HCT116 (cell line): ENCODE measurements at regions not wholly inside any gene's neighbourhood (a gene's known extent, or its start where the extent isn't known, plus 50 kb on each side); places are given as distances from the start of the nearest gene placed in this dataset.

Source experiments
- ATAC-seq: fragments of 200-7000 bp; cut with Tn5 transposase; 2 replicates; pipeline ENCODE4 v1.9.1; 2020; ENCODE audit warnings: mild to moderate bottlenecking, moderate library complexity
- BruUV-seq: library from RNA; stranded (reverse); fragments of 400-500 nt; replicated peaks from 2 replicates; lab custom pipeline; 2021; lab: Mats Ljungman, UMichigan
- CTCF ChIA-PET: fragments of 300-600 bp; sonication (Branson Sonifier 250); formaldehyde crosslinking; loops from one replicate; lab custom pipeline; 2021; ENCODE audit warnings: antibody characterized with exemption; lab: Charles Lee
- POLR2A ChIA-PET: fragments of 300-600, 350-600 bp; sonication (Branson Sonifier 250); formaldehyde crosslinking; loops from one replicate; lab custom pipeline; 2021; ENCODE audit warnings: antibody characterized with exemption; lab: Charles Lee
- RAD21 ChIA-PET, 2 experiments: fragments of 300-600 bp; sonication (Branson Sonifier 250); formaldehyde crosslinking; loops; one replicate each; lab custom pipeline; 2023; ENCODE audit warnings: low total read pairs in 2 of 2; ENCODE audit not compliant: uncharacterized antibody in 2 of 2, unreplicated experiment in 2 of 2, low non-redundant PET in 1 of 2; lab: Charles Lee
- DNase-seq: peaks from one replicate; pipeline ENCODE4 v3.0.0-alpha.2; 2010; ENCODE audit warnings: low read depth, low spot score
- H2AFZ ChIP-seq: fragments of 200-600 bp; shearing (Covaris generic), sonication (generic); 2 replicates; pipeline ENCODE4 v1.6.1; 2017; ENCODE audit warnings: low read depth, mixed run types, mixed read lengths, antibody characterized with exemption, low read length; ENCODE audit not compliant: poor library complexity, severe bottlenecking
- H3K27ac ChIP-seq: 2 replicates; pipeline ENCODE4 v1.5.1; 2012; ENCODE audit warnings: low read depth, low read length
- H3K27me3 ChIP-seq: fragments of 200-600 bp; sonication (generic); 2 replicates; pipeline ENCODE4 v1.6.1; 2016; ENCODE audit warnings: mixed run types, low read length, mixed read lengths; ENCODE audit not compliant: insufficient read depth
- H3K36me3 ChIP-seq, 2 experiments: fragments of 200-500 bp in 1 of 2; fragments of 200-600 bp in 1 of 2; sonication (Bioruptor generic) in 1 of 2; sonication (generic) in 1 of 2; 2 replicates each; pipeline versions ENCODE4 v1.5.1 to v1.6.1; 2014 to 2016; ENCODE audit warnings: low read length in 2 of 2, inconsistent platforms in 1 of 2, mixed read lengths in 1 of 2, mixed run types in 1 of 2; ENCODE audit not compliant: insufficient read depth in 2 of 2, control insufficient read depth in 1 of 2
- H3K4me1 ChIP-seq, 2 experiments: fragments of 200-600 bp in 1 of 2; sonication (generic) in 1 of 2; 2 replicates each; pipeline versions ENCODE4 v1.5.1 to v1.6.1; 2012 to 2017; ENCODE audit warnings: low read length in 2 of 2, inconsistent platforms in 1 of 2, mild to moderate bottlenecking in 1 of 2, mixed read lengths in 1 of 2, mixed run types in 1 of 2, moderate library complexity in 1 of 2; ENCODE audit not compliant: insufficient read depth in 2 of 2, control insufficient read depth in 1 of 2
- H3K4me2 ChIP-seq: fragments of 200-600 bp; sonication (generic); 2 replicates; pipeline ENCODE4 v1.6.1; 2017; ENCODE audit warnings: mixed run types, low read length, mixed read lengths
- H3K4me3 ChIP-seq, 2 experiments: fragments of 200-600 bp in 1 of 2; sonication (generic) in 1 of 2; replicated peaks in 1 of 2; 2 replicates each; pipeline ENCODE4 v1.5.1; 2011 to 2016; ENCODE audit warnings: low read length in 2 of 2, control low read depth in 1 of 2, low read depth in 1 of 2, mild to moderate bottlenecking in 1 of 2, mixed read lengths in 1 of 2, mixed run types in 1 of 2
- H3K79me2 ChIP-seq: fragments of 200-600 bp; sonication (generic); 2 replicates; pipeline ENCODE4 v1.6.1; 2017; ENCODE audit warnings: mild to moderate bottlenecking, mixed run types, low read length, moderate library complexity, mixed read lengths; ENCODE audit not compliant: insufficient read depth
- H3K9ac ChIP-seq: fragments of 200-600 bp; sonication (generic); 2 replicates; pipeline ENCODE4 v1.6.1; 2016; ENCODE audit warnings: low read length, mixed read lengths
- H3K9me2 ChIP-seq: fragments of 200-600 bp; sonication (generic), shearing (Covaris generic); 2 replicates; pipeline ENCODE4 v1.6.1; 2017; ENCODE audit warnings: mixed run types, mild to moderate bottlenecking, moderate library complexity; ENCODE audit not compliant: insufficient read depth
- H3K9me3 ChIP-seq, 2 experiments: fragments of 200-500 bp in 1 of 2; fragments of 200-600 bp in 1 of 2; sonication (Bioruptor generic) in 1 of 2; sonication (generic) in 1 of 2; 2 replicates each; pipeline ENCODE4 v1.6.1; 2014 to 2017; ENCODE audit warnings: low read length in 2 of 2, mixed read lengths in 2 of 2, inconsistent platforms in 1 of 2, low read depth in 1 of 2, mild to moderate bottlenecking in 1 of 2, mixed run types in 1 of 2, moderate library complexity in 1 of 2; ENCODE audit not compliant: control insufficient read depth in 1 of 2, insufficient read depth in 1 of 2
- H4K20me1 ChIP-seq: fragments of 200-600 bp; sonication (generic), shearing (Covaris generic); 2 replicates; pipeline ENCODE4 v1.6.1; 2017; ENCODE audit warnings: mixed run types, mild to moderate bottlenecking, moderate library complexity; ENCODE audit not compliant: insufficient read depth
- CBX3 ChIP-seq: IDR thresholded peaks from 2 replicates; pipeline ENCODE4 v1.6.1; 2012; ENCODE audit warnings: low read depth
- CEBPB ChIP-seq: IDR thresholded peaks from 2 replicates; pipeline ENCODE4 v1.6.1; 2012; ENCODE audit warnings: low read depth
- EGR1 ChIP-seq: IDR thresholded peaks from 2 replicates; pipeline ENCODE4 v1.6.1; 2012; ENCODE audit warnings: low read depth
- ELF1 ChIP-seq: IDR thresholded peaks from 2 replicates; pipeline ENCODE4 v1.6.1; 2012; ENCODE audit warnings: low read depth, borderline replicate concordance
- FOSL1 ChIP-seq: IDR thresholded peaks from 2 replicates; pipeline ENCODE4 v1.6.1; 2012; ENCODE audit warnings: low read depth
- POLR2A ChIP-seq: IDR thresholded peaks from 2 replicates; pipeline ENCODE4 v1.7.0; 2011; ENCODE audit warnings: borderline replicate concordance; ENCODE audit not compliant: insufficient read depth, insufficient read length; ENCODE audit errors: extremely low read depth
- POLR2AphosphoS5 ChIP-seq: IDR thresholded peaks from 2 replicates; pipeline ENCODE4 v1.6.1; 2011; ENCODE audit warnings: mild to moderate bottlenecking, low read depth, low read length, moderate library complexity
- RAD21 ChIP-seq: IDR thresholded peaks from 2 replicates; pipeline ENCODE4 v1.6.1; 2012; ENCODE audit warnings: low read depth, mild to moderate bottlenecking
- SIN3A ChIP-seq: IDR thresholded peaks from 2 replicates; pipeline ENCODE4 v1.6.1; 2012; ENCODE audit warnings: low read depth
- SP1 ChIP-seq: IDR thresholded peaks from 2 replicates; pipeline ENCODE4 v1.6.1; 2012; ENCODE audit warnings: low read depth
- SRF ChIP-seq: IDR thresholded peaks from 2 replicates; pipeline ENCODE4 v1.6.1; 2012; ENCODE audit warnings: low read depth
- TCF7L2 ChIP-seq: IDR thresholded peaks from 2 replicates; pipeline ENCODE4 v1.7.0; 2011; ENCODE audit warnings: borderline replicate concordance, inconsistent platforms; ENCODE audit not compliant: insufficient read depth, insufficient read length; ENCODE audit errors: extremely low read depth
- YY1 ChIP-seq: IDR thresholded peaks from 2 replicates; pipeline ENCODE4 v1.6.1; 2011; ENCODE audit warnings: low read length, low read depth, moderate library complexity, mild to moderate bottlenecking; ENCODE audit not compliant: insufficient replicate concordance; ENCODE audit errors: extremely low read depth
- ZNF274 ChIP-seq: fragments of 200-500 bp; sonication (Bioruptor generic); IDR thresholded peaks from 2 replicates; pipeline ENCODE4 v1.6.1; 2014; ENCODE audit warnings: mild to moderate bottlenecking, low read depth, low read length, inconsistent platforms
- intact Hi-C: fragments of 100-400 bp; cut with micrococcal nuclease; formaldehyde crosslinking; loops from 2 replicates; pipeline ENCODE4 v1.10.0; 2022
- TF ChIP-seq, protein P1 (sequence below): IDR thresholded peaks from 2 replicates; pipeline ENCODE4 v1.6.1; 2011; ENCODE audit warnings: mild to moderate bottlenecking, low read length, moderate library complexity; ENCODE audit not compliant: insufficient replicate concordance; ENCODE audit errors: extremely low read depth
- TF ChIP-seq, protein P2 (sequence below): IDR thresholded peaks from 2 replicates; pipeline ENCODE4 v1.6.1; 2012
- TF ChIP-seq, protein P3 (sequence below), 3 experiments: fragments of 200-600 bp in 1 of 3; sonication (generic) in 1 of 3; IDR thresholded peaks in 2 of 3; conservative IDR thresholded peaks in 1 of 3; 2 replicates each; pipeline ENCODE4 v1.5.1; 2012 to 2017; ENCODE audit warnings: low read depth in 2 of 3, low read length in 2 of 3, antibody characterized with exemption in 1 of 3, borderline replicate concordance in 1 of 3, control low read depth in 1 of 3, mild to moderate bottlenecking in 1 of 3, mixed read lengths in 1 of 3, mixed run types in 1 of 3, moderate library complexity in 1 of 3; ENCODE audit not compliant: insufficient read depth in 1 of 3

DNA sequence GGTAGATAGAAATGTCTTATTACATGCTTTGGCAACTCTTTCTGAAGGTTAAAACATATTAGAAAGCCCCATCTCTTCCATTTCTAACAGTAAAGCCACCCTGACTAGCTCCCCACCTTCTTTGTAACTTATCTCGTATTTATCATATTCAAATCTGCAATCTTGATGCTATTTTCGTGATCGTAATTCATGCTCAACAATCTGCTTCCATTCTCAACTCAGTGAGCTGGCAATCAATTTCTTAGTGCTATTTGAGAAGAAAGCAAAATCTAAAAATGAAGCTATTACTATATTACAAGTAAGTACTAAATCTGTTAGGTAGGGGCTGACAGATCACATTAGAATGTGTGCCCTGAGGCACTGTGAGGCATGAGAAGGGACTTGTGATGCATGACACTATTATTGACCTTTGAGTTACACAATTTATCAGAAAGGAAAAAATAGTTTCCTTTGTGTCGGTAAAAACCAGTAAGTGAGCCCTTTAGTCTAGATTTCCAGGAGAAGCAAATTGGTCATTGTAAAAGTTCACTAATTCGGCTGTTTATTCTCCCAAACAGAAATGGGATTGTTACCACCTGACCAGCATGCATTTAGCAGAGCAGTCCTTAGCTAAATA is 379.7 kb upstream of the CNTN6 start (continued):
- TF ChIP-seq, protein P1, sequence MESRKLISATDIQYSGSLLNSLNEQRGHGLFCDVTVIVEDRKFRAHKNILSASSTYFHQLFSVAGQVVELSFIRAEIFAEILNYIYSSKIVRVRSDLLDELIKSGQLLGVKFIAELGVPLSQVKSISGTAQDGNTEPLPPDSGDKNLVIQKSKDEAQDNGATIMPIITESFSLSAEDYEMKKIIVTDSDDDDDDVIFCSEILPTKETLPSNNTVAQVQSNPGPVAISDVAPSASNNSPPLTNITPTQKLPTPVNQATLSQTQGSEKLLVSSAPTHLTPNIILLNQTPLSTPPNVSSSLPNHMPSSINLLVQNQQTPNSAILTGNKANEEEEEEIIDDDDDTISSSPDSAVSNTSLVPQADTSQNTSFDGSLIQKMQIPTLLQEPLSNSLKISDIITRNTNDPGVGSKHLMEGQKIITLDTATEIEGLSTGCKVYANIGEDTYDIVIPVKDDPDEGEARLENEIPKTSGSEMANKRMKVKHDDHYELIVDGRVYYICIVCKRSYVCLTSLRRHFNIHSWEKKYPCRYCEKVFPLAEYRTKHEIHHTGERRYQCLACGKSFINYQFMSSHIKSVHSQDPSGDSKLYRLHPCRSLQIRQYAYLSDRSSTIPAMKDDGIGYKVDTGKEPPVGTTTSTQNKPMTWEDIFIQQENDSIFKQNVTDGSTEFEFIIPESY, result no peak
- TF ChIP-seq TCF7L2 (no peak), FOSL1 (no peak), CEBPB (no peak), CBX3 (no peak), SRF (no peak), POLR2AphosphoS5 (no peak), POLR2A (no peak)

DNA sequence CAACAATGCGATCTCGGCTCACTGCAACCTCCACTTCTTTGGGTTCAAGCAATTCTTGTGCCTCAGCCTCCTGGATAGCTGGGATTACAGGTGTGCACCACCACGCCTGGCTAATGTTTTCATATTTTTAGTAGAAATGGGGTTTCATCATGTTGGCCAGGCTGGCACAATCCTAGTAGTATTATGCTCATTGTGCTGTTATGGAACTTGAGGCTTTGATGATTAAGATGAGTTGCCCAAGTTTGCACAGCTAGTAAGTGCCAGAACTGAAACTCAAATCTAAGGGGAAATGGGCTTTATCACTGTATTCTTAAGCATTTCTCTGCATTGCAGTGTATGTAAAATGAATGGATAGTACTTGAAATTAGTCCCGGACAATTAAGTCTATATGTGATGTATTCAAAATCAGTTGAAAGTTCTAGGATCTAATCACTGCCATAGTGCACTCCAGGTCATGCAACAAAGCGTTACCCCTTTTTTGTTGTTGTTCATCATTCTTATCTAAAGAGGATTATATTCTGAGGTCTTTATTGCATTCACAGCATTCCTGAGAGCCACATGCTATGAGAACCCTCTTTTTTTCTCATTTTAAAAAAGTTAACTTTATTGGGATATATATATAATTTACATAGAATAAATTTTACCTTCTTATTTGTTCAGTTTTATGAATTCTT is 378.7 kb upstream of the CNTN6 start:
- H3K4me1 ChIP-seq, result no peaks in the 10 kb centered on the region
- no peak for TF ChIP-seq TCF7L2
- TF ChIP-seq SP1, result no peak
- TF ChIP-seq CBX3, result no peak
- TF ChIP-seq FOSL1, result no peak
- TF ChIP-seq, protein P1, result no peak
- TF ChIP-seq, protein P2, sequence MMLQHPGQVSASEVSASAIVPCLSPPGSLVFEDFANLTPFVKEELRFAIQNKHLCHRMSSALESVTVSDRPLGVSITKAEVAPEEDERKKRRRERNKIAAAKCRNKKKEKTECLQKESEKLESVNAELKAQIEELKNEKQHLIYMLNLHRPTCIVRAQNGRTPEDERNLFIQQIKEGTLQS, result no peak
- TF ChIP-seq ELF1, result no peak
- TF ChIP-seq SIN3A, result no peak
- no peak for TF ChIP-seq POLR2A
- no peak for TF ChIP-seq ZNF274
- TF ChIP-seq YY1, result no peak
- no peak for TF ChIP-seq EGR1
- no peak for TF ChIP-seq POLR2AphosphoS5
- TF ChIP-seq, protein P3, sequence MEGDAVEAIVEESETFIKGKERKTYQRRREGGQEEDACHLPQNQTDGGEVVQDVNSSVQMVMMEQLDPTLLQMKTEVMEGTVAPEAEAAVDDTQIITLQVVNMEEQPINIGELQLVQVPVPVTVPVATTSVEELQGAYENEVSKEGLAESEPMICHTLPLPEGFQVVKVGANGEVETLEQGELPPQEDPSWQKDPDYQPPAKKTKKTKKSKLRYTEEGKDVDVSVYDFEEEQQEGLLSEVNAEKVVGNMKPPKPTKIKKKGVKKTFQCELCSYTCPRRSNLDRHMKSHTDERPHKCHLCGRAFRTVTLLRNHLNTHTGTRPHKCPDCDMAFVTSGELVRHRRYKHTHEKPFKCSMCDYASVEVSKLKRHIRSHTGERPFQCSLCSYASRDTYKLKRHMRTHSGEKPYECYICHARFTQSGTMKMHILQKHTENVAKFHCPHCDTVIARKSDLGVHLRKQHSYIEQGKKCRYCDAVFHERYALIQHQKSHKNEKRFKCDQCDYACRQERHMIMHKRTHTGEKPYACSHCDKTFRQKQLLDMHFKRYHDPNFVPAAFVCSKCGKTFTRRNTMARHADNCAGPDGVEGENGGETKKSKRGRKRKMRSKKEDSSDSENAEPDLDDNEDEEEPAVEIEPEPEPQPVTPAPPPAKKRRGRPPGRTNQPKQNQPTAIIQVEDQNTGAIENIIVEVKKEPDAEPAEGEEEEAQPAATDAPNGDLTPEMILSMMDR (IDR thresholded peaks at IDR 0.05 in 2 of 3, conservative IDR thresholded peaks at IDR 0.05 in 1 of 3; ENCODE audit: borderline replicate concordance in 1 of 3, insufficient read depth in 1 of 3, low read depth in 2 of 3, low read length in 2 of 3), result no peak
- no peak for TF ChIP-seq RAD21

More for the DNA sequence above, 378.7 kb upstream of the CNTN6 start:
- no peaks in the 10 kb centered on the region for H3K27me3 ChIP-seq
- DNase-seq, result no peak
- no TSS peak for BruUV-seq
- H3K9me3 ChIP-seq, result peaks cover 10 to 22% of the 10 kb centered on the region in 2 experiments; a peak in 3 of 4 replicates
- H3K4me2 ChIP-seq, result no peak overlapping the region
- intact Hi-C loops, result no loop called here
- H3K27ac ChIP-seq, result no peak overlapping the region
- no peak overlapping the region for H3K4me3 ChIP-seq
- ChIA-PET RAD21 (no interaction called here), POLR2A (no interaction called here), CTCF (no interaction called here)
- no peak for ATAC-seq
- no peaks in the 10 kb centered on the region for H3K79me2 ChIP-seq
- H3K36me3 ChIP-seq, result no peaks in the 10 kb centered on the region
- H2AFZ ChIP-seq, result no peak overlapping the region
- no peaks in the 10 kb centered on the region for H4K20me1 ChIP-seq
- H3K9me2 ChIP-seq, result no peaks in the 10 kb centered on the region
- no peak overlapping the region for H3K9ac ChIP-seq
